Mesothelial cell of epicardium (in vitro differentiated cells): ENCODE measurements at regions not wholly inside any gene's neighbourhood (a gene's known extent, or its start where the extent isn't known, plus 50 kb on each side); places are given as distances from the start of the nearest gene placed in this dataset.

Source experiments
- DNase-seq, 2 experiments: peaks; one replicate each; pipeline ENCODE4 v3.0.0; 2021; ENCODE audit warnings: low spot score in 2 of 2; ENCODE audit not compliant: unreplicated experiment in 2 of 2
- H3K27ac Mint-ChIP-seq: 2 replicates; pipeline ENCODE4 v1.8.0; 2021; ENCODE audit warnings: mixed read lengths
- H3K27me3 Mint-ChIP-seq: 2 replicates; pipeline ENCODE4 v1.8.0; 2021; ENCODE audit warnings: low read depth, mixed read lengths
- H3K36me3 Mint-ChIP-seq: 2 replicates; pipeline ENCODE4 v1.8.0; 2021; ENCODE audit warnings: mixed read lengths
- H3K4me1 Mint-ChIP-seq: 2 replicates; pipeline ENCODE4 v1.8.0; 2021; ENCODE audit warnings: mixed read lengths
- H3K4me3 Mint-ChIP-seq: 2 replicates; pipeline ENCODE4 v1.8.0; 2021; ENCODE audit warnings: mild to moderate bottlenecking, moderate library complexity, mixed read lengths
- H3K9me3 Mint-ChIP-seq: 2 replicates; pipeline ENCODE4 v1.8.0; 2021; ENCODE audit warnings: mixed read lengths
- TF ChIP-seq, protein P1 (sequence below): fragments of 200-600 bp; sonication (generic); IDR thresholded peaks from one replicate; pipeline ENCODE4 v1.5.0; 2021; ENCODE audit warnings: antibody characterized with exemption; ENCODE audit not compliant: unreplicated experiment

DNA sequence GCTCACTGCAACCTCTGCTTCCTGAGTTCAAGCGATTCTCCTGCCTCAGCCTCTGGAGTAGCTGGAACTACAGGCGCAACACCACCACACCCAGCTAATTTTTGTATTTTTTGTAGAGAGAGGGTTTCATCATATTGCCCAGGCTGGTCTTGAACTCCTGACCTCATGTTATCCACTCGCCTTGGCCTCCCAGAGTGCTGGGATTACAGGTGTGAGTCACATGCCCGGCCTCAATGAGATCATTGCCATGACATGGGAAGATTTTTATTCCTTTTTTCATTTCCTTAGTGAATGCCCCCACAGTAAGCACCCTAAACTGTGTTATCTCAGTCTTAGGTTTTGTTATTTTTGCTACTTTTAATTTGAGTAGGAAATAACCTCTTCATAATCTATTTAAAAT is 977.9 kb downstream of the BRINP3 start:
- H3K9me3 Mint-ChIP-seq: peaks cover 4% of the 10 kb centered on the region
- H3K27me3 Mint-ChIP-seq: peaks cover 6% of the 10 kb centered on the region
- no peaks in the 10 kb centered on the region for H3K4me1 Mint-ChIP-seq
- H3K36me3 Mint-ChIP-seq: no peaks in the 10 kb centered on the region
- TF ChIP-seq, protein P1, sequence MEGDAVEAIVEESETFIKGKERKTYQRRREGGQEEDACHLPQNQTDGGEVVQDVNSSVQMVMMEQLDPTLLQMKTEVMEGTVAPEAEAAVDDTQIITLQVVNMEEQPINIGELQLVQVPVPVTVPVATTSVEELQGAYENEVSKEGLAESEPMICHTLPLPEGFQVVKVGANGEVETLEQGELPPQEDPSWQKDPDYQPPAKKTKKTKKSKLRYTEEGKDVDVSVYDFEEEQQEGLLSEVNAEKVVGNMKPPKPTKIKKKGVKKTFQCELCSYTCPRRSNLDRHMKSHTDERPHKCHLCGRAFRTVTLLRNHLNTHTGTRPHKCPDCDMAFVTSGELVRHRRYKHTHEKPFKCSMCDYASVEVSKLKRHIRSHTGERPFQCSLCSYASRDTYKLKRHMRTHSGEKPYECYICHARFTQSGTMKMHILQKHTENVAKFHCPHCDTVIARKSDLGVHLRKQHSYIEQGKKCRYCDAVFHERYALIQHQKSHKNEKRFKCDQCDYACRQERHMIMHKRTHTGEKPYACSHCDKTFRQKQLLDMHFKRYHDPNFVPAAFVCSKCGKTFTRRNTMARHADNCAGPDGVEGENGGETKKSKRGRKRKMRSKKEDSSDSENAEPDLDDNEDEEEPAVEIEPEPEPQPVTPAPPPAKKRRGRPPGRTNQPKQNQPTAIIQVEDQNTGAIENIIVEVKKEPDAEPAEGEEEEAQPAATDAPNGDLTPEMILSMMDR: no peak
- DNase-seq: no peak
- H3K4me3 Mint-ChIP-seq: no peak overlapping the region
- no peak overlapping the region for H3K27ac Mint-ChIP-seq

DNA sequence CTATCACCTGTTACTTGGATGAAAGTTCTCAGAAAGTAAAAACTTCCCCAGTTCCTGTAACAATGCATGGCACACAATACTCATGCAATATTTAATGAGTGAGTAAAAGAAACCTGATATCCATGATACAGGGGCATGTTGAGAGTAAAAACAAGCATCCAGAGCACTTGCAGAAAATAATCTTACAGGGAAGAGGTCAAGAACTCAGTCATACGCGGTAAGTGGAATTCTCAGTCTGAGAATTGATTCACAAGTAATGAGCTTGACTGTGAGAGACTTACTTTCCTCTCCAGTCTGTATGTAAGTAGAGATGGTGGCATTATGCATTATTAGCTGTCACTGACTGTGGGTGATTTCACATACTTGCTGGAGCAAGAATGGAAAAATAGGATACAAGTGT is 976.9 kb downstream of the BRINP3 start:
- H3K9me3 Mint-ChIP-seq: peaks cover 10% of the 10 kb centered on the region
- DNase-seq: no peak
- H3K4me1 Mint-ChIP-seq: no peaks in the 10 kb centered on the region
- H3K4me3 Mint-ChIP-seq: no peak overlapping the region
- H3K27me3 Mint-ChIP-seq: peaks cover 6% of the 10 kb centered on the region
- no peaks in the 10 kb centered on the region for H3K36me3 Mint-ChIP-seq
- TF ChIP-seq, protein P1: no peak
- H3K27ac Mint-ChIP-seq: no peak overlapping the region

DNA sequence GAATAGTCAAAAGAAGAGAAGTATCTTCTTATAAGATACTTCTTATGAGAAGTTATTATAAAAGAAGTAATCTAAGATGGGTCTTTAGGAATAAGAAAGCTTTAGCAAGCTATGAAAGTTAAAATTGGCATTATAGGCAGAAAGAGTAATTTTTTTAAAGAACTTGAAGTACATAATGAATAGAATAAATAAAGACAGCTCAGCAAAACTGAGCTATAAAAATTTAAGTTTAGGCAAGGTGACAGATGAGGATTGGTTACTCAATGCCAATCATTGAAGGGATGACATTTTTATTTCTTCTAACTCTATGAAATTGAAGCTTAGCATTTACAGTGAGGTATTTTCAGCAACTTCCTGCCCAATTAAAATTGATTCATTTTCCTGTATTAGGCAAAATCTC is 966.8 kb downstream of the BRINP3 start:
- Mint-ChIP-seq H3K9me3 (peaks cover 23% of the 10 kb centered on the region), H3K36me3 (no peaks in the 10 kb centered on the region), H3K27me3 (no peaks in the 10 kb centered on the region), H3K27ac (no peak overlapping the region), H3K4me3 (no peak overlapping the region), H3K4me1 (no peaks in the 10 kb centered on the region)
- DNase-seq: no peak
- TF ChIP-seq, protein P1: no peak

DNA sequence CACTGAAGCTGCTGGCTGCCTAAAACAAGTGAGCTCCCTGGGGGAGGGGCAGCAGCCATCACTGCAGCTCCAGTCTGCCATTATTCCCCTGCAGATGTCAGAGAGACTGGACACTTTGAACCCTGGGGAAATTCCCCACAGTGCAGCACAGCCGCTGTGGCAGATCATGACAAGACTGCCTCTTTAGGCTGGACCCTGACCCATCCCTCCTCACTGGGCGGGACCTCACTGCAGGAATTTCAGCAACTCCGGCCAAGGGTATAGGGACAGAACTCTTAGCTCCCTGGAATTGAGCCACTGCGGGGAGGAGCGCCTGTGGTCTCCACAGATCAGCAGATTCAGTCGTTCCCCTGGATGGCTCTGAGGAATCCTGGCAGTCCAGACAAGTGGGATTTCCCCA is 964.6 kb downstream of the BRINP3 start:
- Mint-ChIP-seq H3K4me3 (no peak overlapping the region), H3K36me3 (no peaks in the 10 kb centered on the region), H3K9me3 (peaks cover 36% of the 10 kb centered on the region), H3K4me1 (no peaks in the 10 kb centered on the region), H3K27ac (no peak overlapping the region), H3K27me3 (no peaks in the 10 kb centered on the region)
- no peak for DNase-seq
- TF ChIP-seq, protein P1: no peak

DNA sequence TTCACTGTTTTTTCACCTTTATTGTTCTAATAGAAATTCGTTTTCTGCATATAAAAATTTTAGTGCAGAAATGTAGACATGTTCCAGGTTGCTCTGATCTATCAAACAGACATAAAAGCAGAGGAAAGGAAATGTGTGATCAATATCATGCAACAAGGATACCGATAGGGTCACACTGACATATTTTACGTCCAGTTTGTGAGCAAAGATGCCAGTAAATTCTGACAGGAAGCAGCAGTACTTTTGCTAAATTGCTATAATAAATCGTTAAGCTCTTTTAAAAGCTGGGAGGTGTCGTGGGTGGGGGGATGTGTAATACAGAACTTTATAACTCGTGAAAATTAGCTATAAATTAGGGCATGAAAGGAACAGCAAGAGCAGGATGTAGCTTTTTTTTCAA is 955.2 kb downstream of the BRINP3 start:
- TF ChIP-seq, protein P1: no peak
- H3K4me3 Mint-ChIP-seq: no peak overlapping the region
- no peaks in the 10 kb centered on the region for H3K4me1 Mint-ChIP-seq
- no peaks in the 10 kb centered on the region for H3K27me3 Mint-ChIP-seq
- no peak overlapping the region for H3K27ac Mint-ChIP-seq
- no peak for DNase-seq
- peaks cover 8% of the 10 kb centered on the region for H3K9me3 Mint-ChIP-seq
- no peaks in the 10 kb centered on the region for H3K36me3 Mint-ChIP-seq

- H3K9me3 Mint-ChIP-seq: no peaks in the 10 kb centered on the region
- TF ChIP-seq, protein P1: no peak
- DNase-seq: no peak
- no peak overlapping the region for H3K27ac Mint-ChIP-seq
- no peaks in the 10 kb centered on the region for H3K36me3 Mint-ChIP-seq
- no peak overlapping the region for H3K4me3 Mint-ChIP-seq
- peaks cover 2% of the 10 kb centered on the region for H3K4me1 Mint-ChIP-seq
- no peaks in the 10 kb centered on the region for H3K27me3 Mint-ChIP-seq
Observed at GRCh38 chr1:189524501-189524900, 953.2 kb downstream of the BRINP3 start.
